CD4-positive, alpha-beta T cell (primary cell): ENCODE measurements at regions not wholly inside any gene's neighbourhood (a gene's known extent, or its start where the extent isn't known, plus 50 kb on each side); places are given as distances from the start of the nearest gene placed in this dataset.
A peak's percentile ranks its signal among the peaks of the same experiment; 100 is the strongest.

Experiments used
- ATAC-seq: fragments of 200-7000 bp; cut with Tn5 transposase; one replicate; pipeline ENCODE4 v1.10.0; 2022; ENCODE audit warnings: mild to moderate bottlenecking; ENCODE audit not compliant: poor library complexity
- CTCF ChIA-PET: fragments of 350-600 bp; sonication (Branson Sonifier 250); formaldehyde crosslinking; loops from one replicate; lab custom pipeline; 2021; ENCODE audit warnings: antibody characterized with exemption, inconsistent platforms; lab: Charles Lee
- POLR2A ChIA-PET: fragments of 350-600 bp; sonication (Branson Sonifier 250); formaldehyde crosslinking; loops from one replicate; lab custom pipeline; 2021; ENCODE audit warnings: antibody characterized with exemption, inconsistent platforms; lab: Charles Lee
- DNase-seq, 14 experiments: peaks; one replicate each; pipeline ENCODE4 v3.0.0-alpha.2; 2013 to 2020; ENCODE audit warnings: mixed read lengths in 2 of 14
- H3K27ac ChIP-seq, 2 donors: one replicate each; pipeline versions ENCODE4 v1.5.1 to v1.7.0; 2013; ENCODE audit warnings: low read length in 2 of 2, low read depth in 1 of 2, mild to moderate bottlenecking in 1 of 2
- H3K27me3 ChIP-seq, 2 experiments: 1 replicate in 1 of 2; 2 replicates in 1 of 2; pipeline versions ENCODE4 v1.6.1 to v1.7.0; 2013; ENCODE audit warnings: low read length in 2 of 2, control low read depth in 1 of 2, mild to moderate bottlenecking in 1 of 2, moderate library complexity in 1 of 2; ENCODE audit not compliant: insufficient read depth in 2 of 2, control insufficient read depth in 1 of 2
- H3K36me3 ChIP-seq: one replicate; pipeline ENCODE4 v1.6.1; 2013; ENCODE audit warnings: low read length, control low read depth; ENCODE audit not compliant: insufficient read depth
- H3K4me1 ChIP-seq: one replicate; pipeline ENCODE4 v1.6.1; 2013; ENCODE audit warnings: low read length, control low read depth; ENCODE audit not compliant: insufficient read depth
- H3K4me3 ChIP-seq: one replicate; pipeline ENCODE4 v1.5.1; 2013; ENCODE audit warnings: mild to moderate bottlenecking, low read length, moderate library complexity
- H3K9me3 ChIP-seq, 2 experiments: 1 replicate in 1 of 2; 2 replicates in 1 of 2; pipeline versions ENCODE4 v1.6.1 to v1.7.0; 2013; ENCODE audit warnings: low read length in 2 of 2, mild to moderate bottlenecking in 2 of 2, control low read depth in 1 of 2, moderate library complexity in 1 of 2; ENCODE audit not compliant: control insufficient read depth in 1 of 2, insufficient read depth in 1 of 2
- H3K27ac Mint-ChIP-seq: one replicate; pipeline ENCODE4 v1.8.0; 2020; ENCODE audit warnings: mixed read lengths
- H3K27me3 Mint-ChIP-seq: one replicate; pipeline ENCODE4 v1.8.0; 2021; ENCODE audit warnings: mixed read lengths
- H3K36me3 Mint-ChIP-seq: one replicate; pipeline ENCODE4 v1.8.0; 2021; ENCODE audit warnings: low read depth, mixed read lengths
- H3K4me1 Mint-ChIP-seq: one replicate; pipeline ENCODE4 v1.8.0; 2021; ENCODE audit warnings: low read depth, mixed read lengths
- H3K4me3 Mint-ChIP-seq: one replicate; pipeline ENCODE4 v1.8.0; 2020; ENCODE audit warnings: mild to moderate bottlenecking, mixed read lengths
- H3K9me3 Mint-ChIP-seq: one replicate; pipeline ENCODE4 v1.8.0; 2020; ENCODE audit warnings: mixed read lengths
- intact Hi-C, 2 experiments: fragments of 100-400 bp; cut with DNase I in 1 of 2; cut with micrococcal nuclease in 1 of 2; formaldehyde crosslinking; loops; one replicate each; pipeline versions ENCODE4 v1.15.1 to v1.9.0; 2023 to 2025; cut with DNase I, micrococcal nuclease
- TF ChIP-seq, protein P1 (sequence below): fragments of 200-600 bp; IDR thresholded peaks from one replicate; pipeline ENCODE4 v1.8.0; 2022; ENCODE audit warnings: antibody characterized with exemption, mild to moderate bottlenecking

DNA sequence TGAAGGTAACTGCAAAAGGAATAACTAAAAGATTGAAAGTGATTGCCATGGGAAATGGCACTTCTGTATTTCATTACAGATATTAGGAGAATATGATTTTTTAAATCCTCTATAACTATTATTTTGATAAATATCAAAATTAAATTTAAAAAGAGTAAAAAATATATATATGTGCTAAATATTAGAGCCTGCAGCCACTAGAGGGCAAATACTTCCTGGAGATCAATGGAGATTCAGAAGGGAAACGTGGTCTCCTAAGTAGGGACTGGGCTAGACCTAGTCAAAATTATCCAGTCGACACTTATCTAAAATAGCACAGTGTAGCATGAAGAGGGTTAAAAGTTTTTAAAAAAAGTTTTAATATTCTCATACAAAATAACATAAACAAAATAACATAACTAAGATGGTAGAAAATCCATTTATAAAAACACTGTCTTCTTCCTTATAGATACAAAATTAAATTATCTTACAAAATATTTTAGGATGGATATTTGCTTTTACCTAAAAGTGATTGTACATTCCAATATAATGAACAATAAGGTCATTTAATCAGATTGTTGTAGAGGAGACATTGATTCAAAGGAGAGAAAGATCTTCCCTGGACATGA is 434.3 kb downstream of the MDFIC start:
- no peak overlapping the region for H3K27ac Mint-ChIP-seq
- POLR2A ChIA-PET = no interaction called here

DNA sequence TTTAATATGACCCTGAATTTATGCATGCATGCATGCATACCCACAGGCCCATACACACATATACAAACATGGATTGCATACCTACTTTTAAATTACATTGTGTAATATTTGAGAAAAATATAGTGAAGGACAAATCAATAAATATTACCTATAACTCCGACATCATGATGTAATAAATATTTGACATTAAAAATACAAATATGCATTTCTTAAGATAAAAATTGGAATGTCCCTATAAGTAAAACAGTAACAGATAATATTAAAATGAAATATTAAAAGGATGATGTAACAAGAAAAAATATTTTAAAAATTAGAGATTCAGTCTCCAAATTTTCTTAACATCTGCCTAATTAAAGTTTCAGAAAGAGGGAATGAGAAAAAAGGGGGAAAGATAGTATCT is 433.0 kb downstream of the MDFIC start:
- Mint-ChIP-seq H3K4me3 (no peak overlapping the region), H3K27ac (no peak overlapping the region), H3K27me3 (no peaks in the 10 kb centered on the region), H3K36me3 (no peaks in the 10 kb centered on the region), H3K9me3 (no peaks in the 10 kb centered on the region), H3K4me1 (no peaks in the 10 kb centered on the region)
- TF ChIP-seq, protein P1, sequence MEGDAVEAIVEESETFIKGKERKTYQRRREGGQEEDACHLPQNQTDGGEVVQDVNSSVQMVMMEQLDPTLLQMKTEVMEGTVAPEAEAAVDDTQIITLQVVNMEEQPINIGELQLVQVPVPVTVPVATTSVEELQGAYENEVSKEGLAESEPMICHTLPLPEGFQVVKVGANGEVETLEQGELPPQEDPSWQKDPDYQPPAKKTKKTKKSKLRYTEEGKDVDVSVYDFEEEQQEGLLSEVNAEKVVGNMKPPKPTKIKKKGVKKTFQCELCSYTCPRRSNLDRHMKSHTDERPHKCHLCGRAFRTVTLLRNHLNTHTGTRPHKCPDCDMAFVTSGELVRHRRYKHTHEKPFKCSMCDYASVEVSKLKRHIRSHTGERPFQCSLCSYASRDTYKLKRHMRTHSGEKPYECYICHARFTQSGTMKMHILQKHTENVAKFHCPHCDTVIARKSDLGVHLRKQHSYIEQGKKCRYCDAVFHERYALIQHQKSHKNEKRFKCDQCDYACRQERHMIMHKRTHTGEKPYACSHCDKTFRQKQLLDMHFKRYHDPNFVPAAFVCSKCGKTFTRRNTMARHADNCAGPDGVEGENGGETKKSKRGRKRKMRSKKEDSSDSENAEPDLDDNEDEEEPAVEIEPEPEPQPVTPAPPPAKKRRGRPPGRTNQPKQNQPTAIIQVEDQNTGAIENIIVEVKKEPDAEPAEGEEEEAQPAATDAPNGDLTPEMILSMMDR = no peak
- Histone ChIP-seq H3K4me3 (no peak overlapping the region), H3K9me3 (no peaks in the 10 kb centered on the region), H3K4me1 (no peaks in the 10 kb centered on the region), H3K27ac (no peak overlapping the region), H3K36me3 (no peaks in the 10 kb centered on the region), H3K27me3 (no peaks in the 10 kb centered on the region)
- ChIA-PET POLR2A (no interaction called here), CTCF (no interaction called here)
- DNase-seq = no peak
- ATAC-seq = no peak
- intact Hi-C loops = no loop called here

More for the DNA sequence above, 434.3 kb downstream of the MDFIC start:
- H3K9me3 Mint-ChIP-seq = no peaks in the 10 kb centered on the region
- no peaks in the 10 kb centered on the region for H3K36me3 Mint-ChIP-seq
- intact Hi-C loops = no loop called here
- CTCF ChIA-PET = no interaction called here
- TF ChIP-seq, protein P1 = no peak
- Histone ChIP-seq H3K4me3 (no peak overlapping the region), H3K36me3 (no peaks in the 10 kb centered on the region), H3K27me3 (no peaks in the 10 kb centered on the region), H3K9me3 (no peaks in the 10 kb centered on the region), H3K27ac (no peak overlapping the region), H3K4me1 (no peaks in the 10 kb centered on the region)
- H3K4me3 Mint-ChIP-seq = no peak overlapping the region
- ATAC-seq (no peak), DNase-seq (peak in 2 of 14 experiments; percentile 3 to 7)
- no peaks in the 10 kb centered on the region for H3K4me1 Mint-ChIP-seq
- no peaks in the 10 kb centered on the region for H3K27me3 Mint-ChIP-seq

DNA sequence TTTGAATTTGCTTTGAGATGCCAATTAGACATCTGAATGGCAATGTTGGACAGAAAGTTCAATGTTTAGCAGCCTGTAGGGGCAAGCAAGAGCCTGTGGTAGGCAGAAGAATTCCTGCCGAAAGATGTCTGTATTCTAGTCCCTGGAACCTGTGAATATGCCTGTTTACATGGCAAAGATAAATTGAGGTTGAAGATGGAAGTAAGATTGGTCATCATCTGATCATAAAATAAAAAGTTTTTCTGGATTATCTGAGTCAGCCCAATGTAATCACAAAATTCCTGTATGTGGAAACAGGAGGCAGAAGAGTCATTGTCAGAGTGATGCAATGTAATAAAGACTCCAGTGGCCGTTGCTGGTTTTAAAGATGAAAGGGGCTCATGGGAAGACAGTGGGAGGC is 430.5 kb downstream of the MDFIC start:
- no peaks in the 10 kb centered on the region for H3K27me3 ChIP-seq
- Mint-ChIP-seq H3K4me1 (no peaks in the 10 kb centered on the region), H3K4me3 (no peak overlapping the region), H3K27me3 (no peaks in the 10 kb centered on the region), H3K27ac (no peak overlapping the region), H3K36me3 (no peaks in the 10 kb centered on the region), H3K9me3 (no peaks in the 10 kb centered on the region)
- TF ChIP-seq, protein P1 = no peak
- no peaks in the 10 kb centered on the region for H3K36me3 ChIP-seq
- no peak overlapping the region for H3K4me3 ChIP-seq
- DNase-seq (no peak), ATAC-seq (no peak)
- ChIA-PET POLR2A (no interaction called here), CTCF (no interaction called here)
- no peak overlapping the region for H3K27ac ChIP-seq
- intact Hi-C loops = no loop called here
- no peaks in the 10 kb centered on the region for H3K9me3 ChIP-seq
- no peaks in the 10 kb centered on the region for H3K4me1 ChIP-seq
